NT2/D1 (cell line): ENCODE measurements at regions not wholly inside any gene's neighbourhood (a gene's known extent, or its start where the extent isn't known, plus 50 kb on each side); places are given as distances from the start of the nearest gene placed in this dataset.

Experiments used
- SUZ12 ChIP-seq: IDR thresholded peaks from 2 replicates; pipeline ENCODE4 v1.6.1; 2011; ENCODE audit not compliant: insufficient read length, insufficient read depth; ENCODE audit errors: extremely low read depth
- YY1 ChIP-seq: IDR thresholded peaks from 2 replicates; pipeline ENCODE4 v1.6.1; 2011; ENCODE audit not compliant: insufficient read length, insufficient read depth

DNA sequence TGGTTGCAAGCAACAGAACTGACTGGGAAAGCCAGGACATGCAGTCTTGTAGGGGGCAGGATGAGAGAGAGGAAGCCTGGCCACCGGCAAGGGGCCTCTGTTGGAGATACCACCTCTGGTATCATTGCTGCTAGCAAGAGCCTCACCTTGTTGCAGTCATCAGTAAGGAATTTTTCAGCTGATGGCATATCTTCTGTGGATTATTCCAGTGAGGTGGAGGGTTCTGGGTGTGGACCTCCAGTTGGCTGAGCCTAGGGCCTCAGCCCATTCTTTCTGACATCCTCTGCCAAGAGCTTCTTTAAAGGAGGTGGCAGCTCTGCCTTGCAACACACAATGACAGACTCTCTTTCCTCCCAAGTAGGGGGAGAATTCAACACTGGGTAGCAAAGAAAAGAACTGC, 128.9 kb downstream of the AQP9 start:
- TF ChIP-seq YY1: no peak
- no peak for TF ChIP-seq SUZ12
